ENCODE measurements at regions not wholly inside any gene's neighbourhood (a gene's known extent, or its start where the extent isn't known, plus 50 kb on each side); places are given as distances from the start of the nearest gene placed in this dataset.

GRCh38 chr13:111597191-111597611, 276.8 kb downstream of the TEX29 start:
- DNase-seq: no peak

- DNase-seq: no peak
Measured at GRCh38 chr13:111597618-111598017, 277.2 kb downstream of the TEX29 start.

GRCh38 chr13:111598747-111599146, 278.3 kb downstream of the TEX29 start:
- no peak for DNase-seq

- DNase-seq: no peak
Measured at GRCh38 chr13:111599791-111600190, 279.3 kb downstream of the TEX29 start.

GRCh38 chr13:111602874-111603273, 282.4 kb downstream of the TEX29 start:
- DNase-seq: no peak

GRCh38 chr13:111604097-111604496, 283.7 kb downstream of the TEX29 start:
- DNase-seq: no peak

- no peak for DNase-seq
Measured at GRCh38 chr13:111608556-111608955, 288.1 kb downstream of the TEX29 start.

- no peak for DNase-seq
Measured at GRCh38 chr13:111609631-111610030, 289.2 kb downstream of the TEX29 start.

GRCh38 chr13:111610081-111610480, 289.6 kb downstream of the TEX29 start:
- DNase-seq: no peak

GRCh38 chr13:111610879-111611278, 290.4 kb downstream of the TEX29 start:
- DNase-seq: no peak

- no peak for DNase-seq
Measured at GRCh38 chr13:111611651-111612050, 291.2 kb downstream of the TEX29 start.

- no peak for DNase-seq
Measured at GRCh38 chr13:111612886-111613285, 292.4 kb downstream of the TEX29 start.

GRCh38 chr13:111614009-111614408, 293.6 kb downstream of the TEX29 start:
- DNase-seq: no peak

GRCh38 chr13:111614613-111615012, 294.2 kb downstream of the TEX29 start:
- DNase-seq: no peak

- DNase-seq: no peak
Measured at GRCh38 chr13:111616203-111616602, 295.8 kb downstream of the TEX29 start.

GRCh38 chr13:111620166-111620565, 299.7 kb downstream of the TEX29 start:
- DNase-seq: no peak

- DNase-seq: no peak
Measured at GRCh38 chr13:111620586-111620985, 300.1 kb downstream of the TEX29 start.

- DNase-seq: no peak
Measured at GRCh38 chr13:111621164-111621563, 300.7 kb downstream of the TEX29 start.

- DNase-seq: no peak
Measured at GRCh38 chr13:111622051-111622531, 301.6 kb downstream of the TEX29 start.

GRCh38 chr13:111623208-111623607, 302.8 kb downstream of the TEX29 start:
- DNase-seq: no peak

GRCh38 chr13:111623743-111624505, 303.5 kb downstream of the TEX29 start:
- DNase-seq: no peak

- DNase-seq: no peak
Measured at GRCh38 chr13:111625526-111626315, 305.3 kb downstream of the TEX29 start.

- no peak for DNase-seq
Measured at GRCh38 chr13:111626371-111627305, 306.2 kb downstream of the TEX29 start.
